PC-3 (cell line): ENCODE measurements at regions not wholly inside any gene's neighbourhood (a gene's known extent, or its start where the extent isn't known, plus 50 kb on each side); places are given as distances from the start of the nearest gene placed in this dataset.

Source experiments
- CTCF ChIP-seq: fragments of 300-600 bp; sonication (generic); conservative IDR thresholded peaks from 2 replicates; pipeline ENCODE4 v1.5.1; 2017; ENCODE audit warnings: antibody characterized with exemption, low read depth, mild to moderate bottlenecking, low read length
- EZH2phosphoT487 ChIP-seq: fragments of 300-600 bp; sonication (generic); IDR thresholded peaks from 2 replicates; pipeline ENCODE4 v1.6.1; 2018; ENCODE audit warnings: mild to moderate bottlenecking, antibody characterized with exemption, low read length, borderline replicate concordance

DNA sequence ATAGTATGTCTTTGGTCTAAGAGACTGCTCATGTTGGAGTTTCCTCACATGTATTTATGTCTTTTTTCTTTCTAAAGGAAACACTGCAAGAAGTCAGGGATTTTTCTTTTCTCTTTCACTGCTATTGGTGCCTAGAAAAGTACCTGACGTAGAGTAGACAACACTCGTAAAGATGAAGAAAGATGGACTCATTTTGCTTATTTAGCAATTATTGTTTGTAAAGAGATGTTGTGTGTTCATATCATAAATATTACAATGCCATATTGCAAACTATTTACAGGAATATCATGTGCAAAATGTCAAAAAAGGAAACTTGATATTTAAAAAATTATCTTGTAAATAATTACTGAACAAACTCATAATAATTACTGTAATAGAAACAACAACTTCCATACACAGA is 2711.5 kb upstream of the PCDH20 start:
- TF ChIP-seq CTCF = no peak
- TF ChIP-seq EZH2phosphoT487 = no peak
